SK-N-DZ (cell line): ENCODE measurements at regions not wholly inside any gene's neighbourhood (a gene's known extent, or its start where the extent isn't known, plus 50 kb on each side); places are given as distances from the start of the nearest gene placed in this dataset.
"Not testable (repeated sequence)": the region's sequence is repeated elsewhere in the genome, so short reads cannot be mapped to it uniquely, and the experiment has no call there.

Experiments
- DNase-seq: peaks from one replicate; pipeline ENCODE4 v3.0.0-alpha.2; 2015; ENCODE audit warnings: low spot score

DNA sequence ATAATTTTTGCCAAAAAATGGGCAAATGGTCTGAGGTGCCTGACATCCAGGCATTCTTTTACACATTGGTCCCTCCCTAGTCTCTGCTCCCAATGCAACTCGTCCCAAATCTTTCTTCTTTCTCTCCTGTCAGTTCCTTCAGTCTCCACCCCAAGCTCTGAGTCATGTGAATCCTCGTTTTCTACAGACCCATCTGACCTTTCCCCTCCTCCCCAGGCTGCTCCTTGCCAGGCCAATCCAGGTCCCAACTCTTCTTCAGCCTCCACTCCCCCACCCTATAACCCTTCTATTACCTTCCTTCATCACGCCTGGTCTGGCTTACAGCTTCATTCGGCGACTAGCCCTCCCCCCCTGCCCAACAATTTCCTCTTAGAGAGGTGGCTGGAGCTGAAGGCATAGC is 55.3 kb downstream of the BBS10 start:
- DNase-seq, result not testable (repeated sequence)

DNA sequence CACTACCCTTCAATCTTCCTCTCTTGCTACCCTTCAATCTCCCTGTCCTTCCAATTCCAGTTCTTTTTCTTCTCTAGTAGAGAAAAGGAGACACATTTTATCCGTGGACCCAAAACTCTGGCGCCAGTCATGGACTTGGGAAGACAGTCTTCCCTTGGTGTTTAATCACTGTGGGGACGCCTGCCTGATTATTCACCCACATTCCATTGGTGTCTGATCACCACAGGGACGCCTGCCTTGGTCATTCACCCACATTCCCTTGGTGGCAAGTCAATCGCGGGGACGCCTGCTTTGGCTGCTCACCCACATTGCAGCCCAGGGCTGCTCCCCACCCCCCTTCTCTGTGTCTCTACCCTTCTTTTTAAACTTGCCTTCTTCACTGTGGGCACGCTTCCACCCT is 55.9 kb downstream of the BBS10 start:
- not testable (repeated sequence) for DNase-seq

DNA sequence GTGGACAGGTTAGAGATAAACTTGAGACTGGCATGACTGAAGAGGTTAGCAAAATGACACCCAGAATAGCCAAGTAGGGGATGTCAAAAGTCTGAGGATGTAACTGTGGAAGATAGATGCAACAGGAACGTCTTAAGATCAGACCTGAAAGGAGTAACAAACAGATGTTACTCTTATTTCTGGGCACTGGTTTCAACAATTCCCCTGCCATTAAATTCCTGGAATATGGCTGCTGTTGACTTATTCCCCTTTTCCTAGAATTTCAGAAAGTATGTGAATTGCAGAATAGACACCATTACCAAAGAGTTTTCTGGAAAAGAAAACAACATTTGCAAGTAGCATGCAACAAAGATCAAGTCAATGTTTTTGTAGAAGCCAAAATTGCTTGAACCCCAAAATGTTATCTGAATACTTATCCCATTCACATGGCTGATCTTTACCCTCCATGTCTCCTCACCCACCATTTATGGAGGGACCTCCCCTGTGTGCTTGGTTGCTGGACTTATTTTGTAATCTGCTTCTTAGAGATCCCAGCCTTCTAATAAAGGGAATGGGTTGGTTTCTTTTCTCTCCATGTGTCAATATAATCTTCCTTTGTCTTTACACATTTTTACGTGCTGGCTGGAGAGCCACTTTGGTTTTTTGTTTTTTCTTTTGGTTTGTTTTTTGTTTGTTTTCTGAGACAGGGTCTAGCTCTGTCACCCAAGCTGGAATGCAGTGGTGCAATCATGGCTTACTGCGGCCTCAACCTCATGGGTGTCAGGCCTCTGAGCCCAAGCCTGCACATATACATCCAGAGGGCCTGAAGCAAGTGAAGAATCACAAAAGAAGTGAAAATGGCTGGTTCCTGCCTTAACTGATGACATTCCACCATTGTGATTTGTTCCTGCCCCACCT is 57.0 kb downstream of the BBS10 start:
- no peak for DNase-seq

DNA sequence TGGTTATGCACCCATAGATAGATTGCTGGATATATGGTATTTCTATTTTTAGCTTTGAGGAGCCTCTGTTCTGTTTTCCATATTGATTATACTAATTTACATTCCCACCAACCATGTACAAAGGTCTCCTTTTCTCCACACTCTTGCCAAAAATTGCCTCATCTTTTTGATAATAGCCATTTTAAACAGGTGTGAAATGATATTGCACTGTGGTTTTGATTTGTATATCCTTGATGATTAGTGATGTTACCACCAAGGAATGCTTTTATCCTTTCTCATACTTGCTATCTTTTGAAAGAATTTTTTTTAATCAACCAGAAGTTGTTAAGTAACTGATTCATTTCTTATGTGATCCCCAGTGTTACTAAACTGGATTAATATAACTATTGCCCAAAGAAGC is 60.0 kb downstream of the BBS10 start:
- DNase-seq, result no peak

DNA sequence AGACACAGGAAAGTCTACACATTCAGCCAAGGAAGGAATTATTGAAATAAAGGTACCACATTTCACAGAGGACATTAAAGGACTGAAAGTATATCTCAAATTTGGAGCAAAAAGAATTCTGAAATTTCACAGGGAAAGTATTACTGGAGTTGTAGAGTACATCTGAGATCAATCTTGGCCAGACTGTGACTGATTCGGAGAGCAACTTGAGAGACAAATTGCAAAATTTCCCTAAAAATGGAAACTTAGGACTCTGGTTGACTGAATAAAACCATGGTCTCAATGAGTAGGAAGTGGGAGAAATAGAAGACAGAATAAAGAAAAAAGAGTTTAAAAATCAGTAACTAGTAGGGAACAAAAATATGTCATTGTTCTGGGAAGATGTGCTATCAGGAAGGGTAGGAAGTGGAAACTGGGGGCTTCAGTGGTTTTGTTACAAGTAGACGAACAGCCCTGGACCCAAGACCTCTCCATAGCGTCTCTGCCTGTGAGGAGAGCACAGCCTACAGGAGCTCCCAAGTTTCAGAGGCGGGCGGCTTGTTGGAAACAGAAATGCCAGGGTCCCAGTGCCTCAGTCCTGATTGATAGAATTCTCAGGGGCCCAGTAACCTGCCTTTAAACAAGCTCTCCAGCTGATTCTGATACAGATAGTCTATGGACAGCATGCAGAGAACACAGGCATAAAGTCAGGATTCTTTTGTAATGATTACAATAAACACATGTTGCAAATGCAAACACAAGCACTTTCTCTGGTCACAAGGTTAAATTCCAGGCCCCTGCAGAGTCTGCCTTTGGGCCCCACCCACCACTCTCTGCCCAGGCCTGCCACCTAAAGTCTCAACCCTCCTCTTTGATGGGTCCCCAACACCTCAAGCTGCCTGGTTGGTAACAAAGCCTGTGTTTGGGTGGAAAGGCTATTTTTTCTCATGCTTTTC is 63.1 kb downstream of the BBS10 start:
- DNase-seq, result no peak

DNA sequence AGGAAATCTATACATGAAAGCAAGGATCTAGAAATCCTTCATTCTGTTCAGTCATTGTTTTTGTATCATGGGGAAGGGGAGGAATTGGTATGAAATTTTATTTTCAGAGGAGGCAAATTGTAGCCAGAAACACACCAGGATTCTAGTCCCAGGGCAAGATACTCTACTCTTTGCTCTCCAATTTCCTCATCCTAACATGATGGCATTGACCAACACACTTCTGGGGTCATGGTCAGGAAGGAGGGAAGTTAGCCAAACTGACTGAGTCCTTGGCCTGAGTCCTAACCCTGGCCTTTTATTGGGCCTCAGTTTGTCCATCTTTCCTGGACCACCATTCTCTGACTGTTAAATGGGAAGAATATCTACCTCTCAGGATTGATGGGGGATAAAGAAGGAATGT is 65.5 kb downstream of the BBS10 start:
- DNase-seq, result no peak

DNA sequence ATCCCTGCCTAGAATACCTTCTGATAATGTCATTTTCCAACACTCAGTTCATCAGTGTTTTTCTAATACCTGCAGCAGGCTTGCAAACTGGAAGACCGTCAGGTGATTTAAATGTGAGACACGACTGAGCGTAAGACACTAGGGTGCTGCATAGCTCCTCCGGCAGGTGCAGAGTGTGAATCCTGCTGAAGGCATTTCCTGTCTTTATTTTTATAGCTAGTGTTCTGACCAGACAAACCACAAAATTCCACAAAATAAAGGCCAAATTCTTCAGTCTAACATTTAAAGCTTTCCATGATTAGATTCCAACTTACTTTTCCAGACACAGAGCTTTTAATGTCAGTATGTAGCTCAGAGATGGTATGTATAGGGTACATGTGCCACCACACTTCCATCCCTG is 70.7 kb downstream of the BBS10 start:
- DNase-seq, result no peak

DNA sequence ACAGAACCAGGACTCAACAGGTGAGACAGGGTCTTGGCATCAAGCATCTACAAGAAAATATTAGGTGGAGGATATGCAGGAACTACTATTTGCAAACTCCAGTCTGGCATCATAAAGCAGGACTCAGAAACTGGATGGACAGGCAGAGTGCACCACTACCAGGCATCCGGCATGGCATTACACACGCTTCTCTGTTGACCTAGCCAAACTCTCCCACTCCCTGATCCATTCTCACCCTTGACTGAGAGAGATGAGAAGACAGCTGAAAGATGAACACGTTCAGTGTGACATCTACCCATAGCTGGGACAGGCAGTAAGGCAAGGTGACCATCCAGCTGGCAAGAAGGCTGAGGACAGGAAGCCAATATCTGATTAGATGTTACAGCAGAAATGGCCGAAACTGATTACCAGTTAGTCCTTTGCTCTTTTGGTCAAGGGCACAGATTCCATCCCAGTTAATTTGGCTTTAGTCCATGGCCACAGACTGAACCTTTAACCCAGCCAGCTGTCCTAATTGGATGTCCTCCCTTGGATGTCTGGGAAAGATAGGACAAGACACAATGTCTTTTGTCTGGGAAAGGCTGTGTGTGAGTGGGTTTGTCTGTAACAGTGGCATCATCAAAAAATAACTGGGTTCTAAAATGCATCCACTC is 71.6 kb downstream of the BBS10 start:
- no peak for DNase-seq

DNA sequence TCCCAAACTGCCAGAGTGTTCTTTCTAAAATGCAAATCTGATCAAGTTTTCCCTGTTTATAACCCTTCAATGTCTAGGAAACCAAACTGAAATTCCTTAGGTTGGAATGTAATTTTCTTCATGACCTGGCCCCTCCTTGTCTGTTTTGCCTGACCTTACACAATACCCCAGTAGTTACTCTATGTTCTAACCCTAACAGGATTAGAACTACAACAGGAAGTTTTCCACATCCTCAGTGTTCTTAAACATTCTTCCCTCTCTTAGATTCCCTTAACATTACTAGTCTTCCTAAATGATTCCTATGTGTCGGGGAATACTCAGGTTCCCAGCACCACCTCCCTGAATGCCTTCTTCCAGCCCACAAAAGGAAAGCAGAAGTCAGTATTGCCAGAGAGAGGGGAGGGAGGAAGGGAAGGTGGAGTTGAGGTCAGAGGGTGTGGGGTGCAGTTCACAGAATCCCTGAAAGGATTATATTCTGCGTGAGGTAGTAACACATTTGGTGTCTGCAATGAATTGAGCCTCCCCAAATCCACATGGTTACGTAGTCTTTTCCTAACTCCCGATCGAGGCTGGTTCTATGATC is 72.6 kb downstream of the BBS10 start:
- DNase-seq, result no peak

DNA sequence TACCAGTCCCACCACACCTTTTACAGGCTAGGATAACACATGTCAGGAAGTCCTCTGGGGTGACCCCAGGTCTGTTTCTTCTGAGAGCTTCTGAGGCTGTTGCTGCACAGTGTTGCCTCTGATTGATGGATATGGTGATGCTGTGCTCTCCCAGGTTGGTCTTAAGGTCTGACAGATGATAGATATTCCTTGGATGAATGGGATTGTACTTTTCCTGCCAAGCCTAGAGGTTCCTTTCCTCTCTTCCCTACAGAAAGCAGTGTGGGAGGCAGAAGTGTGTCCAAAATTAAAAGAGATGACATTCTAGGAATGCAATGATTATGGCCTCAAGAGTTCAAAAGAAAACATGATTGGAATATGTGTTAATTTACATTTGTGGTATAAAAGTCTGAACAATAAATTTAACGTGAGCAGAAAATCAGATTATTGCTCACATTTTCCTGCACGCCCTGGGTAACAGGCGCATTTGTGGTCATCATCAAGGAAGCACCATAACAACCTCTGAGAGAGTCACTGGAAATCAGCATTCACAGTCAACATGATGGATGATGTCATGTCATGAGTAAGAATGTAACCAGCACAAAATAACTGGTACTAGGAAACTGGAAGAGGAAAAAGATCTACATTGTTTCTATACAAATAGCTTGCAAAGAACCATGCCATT is 73.7 kb downstream of the BBS10 start:
- DNase-seq, result no peak

DNA sequence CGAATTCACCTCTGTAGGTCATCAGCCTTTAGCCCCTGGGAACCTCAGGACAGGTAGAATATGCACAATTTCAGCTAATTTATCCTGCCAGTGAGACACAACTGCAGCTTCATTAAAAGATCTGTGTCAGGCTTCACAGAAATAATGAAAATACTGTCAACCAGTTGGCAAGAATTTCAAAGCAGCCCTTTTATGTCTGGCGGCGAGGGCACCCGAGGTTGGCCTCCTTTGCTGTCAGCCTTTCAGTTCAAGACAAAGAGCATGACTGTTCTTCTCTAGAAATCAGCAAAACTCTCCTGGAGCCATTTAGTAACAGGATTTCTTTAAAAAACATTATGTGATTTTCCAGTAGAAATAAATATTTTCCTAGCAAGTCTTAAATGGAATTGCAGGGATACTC is 75.9 kb downstream of the BBS10 start:
- DNase-seq, result no peak

DNA sequence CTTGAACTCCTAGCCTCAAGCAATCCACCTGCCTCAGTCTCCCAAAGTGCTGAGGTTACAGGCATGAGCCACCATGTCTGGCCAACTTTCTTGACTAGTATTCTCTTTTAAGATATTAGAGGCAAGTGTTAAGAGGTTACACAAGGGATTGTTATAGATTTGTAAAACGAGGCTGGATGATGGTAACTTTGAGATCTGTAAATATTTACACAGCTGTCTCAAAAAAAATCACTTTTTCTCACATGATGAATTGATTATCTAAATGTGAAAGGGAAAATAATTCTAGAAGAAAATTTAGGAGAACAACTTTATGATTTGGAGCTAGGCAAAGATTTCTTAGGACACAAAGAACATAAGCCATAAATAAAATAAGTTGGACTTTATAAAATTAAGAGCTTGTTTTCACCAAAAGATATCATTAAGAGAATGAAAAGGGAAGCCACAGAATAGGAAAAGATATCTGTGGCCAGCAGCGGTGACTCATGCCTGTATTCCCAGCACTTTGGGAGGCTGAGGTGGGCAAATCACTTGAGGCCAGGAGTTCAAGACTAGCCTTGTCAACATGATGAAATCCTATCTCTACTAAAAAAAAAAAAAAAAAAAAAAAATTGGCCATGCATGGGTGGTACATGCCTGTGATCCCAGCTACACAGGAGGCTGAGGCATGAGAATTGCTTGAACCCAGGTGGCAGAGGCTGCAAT is 77.4 kb downstream of the BBS10 start:
- DNase-seq, result no peak

DNA sequence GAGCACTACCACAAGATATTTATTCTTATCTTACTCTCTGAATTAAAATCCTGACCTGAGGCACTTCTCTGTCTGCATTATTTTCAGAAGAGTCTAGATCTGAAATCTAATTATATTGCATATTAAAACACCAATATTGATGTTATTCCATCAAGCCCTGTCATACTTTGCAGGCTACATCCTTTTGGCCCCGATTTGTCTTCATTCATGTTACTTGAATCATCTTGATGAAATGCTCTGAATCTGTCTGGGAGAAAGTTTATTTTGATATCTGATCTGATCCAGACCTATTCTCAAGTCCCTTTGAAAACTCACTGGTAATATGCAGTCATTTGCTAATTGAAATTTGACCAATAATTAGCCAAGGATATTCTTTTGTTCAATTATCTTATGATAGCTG is 79.9 kb downstream of the BBS10 start:
- DNase-seq, result no peak

DNA sequence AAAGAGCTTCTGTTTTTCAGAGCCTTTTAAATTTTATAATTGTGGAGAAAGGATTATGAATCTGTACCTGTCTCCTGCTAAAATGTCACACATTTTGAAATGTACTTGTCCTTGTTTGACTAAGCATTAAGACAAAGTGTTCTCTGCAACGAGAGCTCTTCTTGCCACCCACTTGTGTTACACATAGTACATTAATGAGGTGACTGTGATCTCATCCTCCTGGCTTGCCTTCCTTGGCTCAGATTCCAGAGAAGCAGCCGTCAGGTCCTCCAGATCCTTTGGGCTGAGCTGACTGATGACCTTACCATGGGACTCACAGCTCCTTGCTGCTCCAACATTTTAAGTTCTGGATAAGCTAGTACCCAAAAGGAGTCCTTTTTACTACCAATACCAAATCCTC is 81.4 kb downstream of the BBS10 start:
- no peak for DNase-seq

DNA sequence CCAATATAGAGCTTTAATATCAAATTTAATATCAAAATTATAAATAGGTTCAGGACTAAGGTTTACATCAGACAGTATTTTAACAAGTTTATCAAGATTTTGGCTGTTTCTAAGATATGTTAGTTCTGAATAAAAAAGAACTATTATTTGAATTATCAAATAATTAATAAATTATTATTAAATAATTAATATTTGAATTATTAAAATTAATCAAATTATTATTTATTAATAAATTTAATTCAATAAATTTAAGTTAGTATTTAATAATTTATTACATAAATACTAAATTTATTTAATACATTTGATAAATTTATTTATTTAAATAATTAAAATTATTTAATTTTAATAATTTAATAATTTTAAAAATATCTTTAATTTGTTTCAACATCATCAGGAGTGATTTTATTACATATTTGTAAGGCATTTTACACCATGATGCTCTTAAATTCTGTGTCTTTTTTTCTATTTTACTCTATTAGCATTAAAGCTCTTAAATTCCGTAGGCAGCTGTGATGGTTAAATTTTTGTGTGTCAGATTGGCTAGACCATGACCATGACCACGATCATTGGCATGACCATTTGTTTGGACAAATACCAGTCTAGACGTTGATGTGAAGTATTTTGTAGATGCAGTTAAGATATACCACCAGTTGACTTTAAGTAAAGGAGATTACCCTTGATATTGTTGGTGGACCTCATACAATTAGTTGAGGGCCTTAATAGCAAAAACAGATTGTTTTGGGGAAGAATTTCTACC is 82.6 kb downstream of the BBS10 start:
- DNase-seq, result no peak

DNA sequence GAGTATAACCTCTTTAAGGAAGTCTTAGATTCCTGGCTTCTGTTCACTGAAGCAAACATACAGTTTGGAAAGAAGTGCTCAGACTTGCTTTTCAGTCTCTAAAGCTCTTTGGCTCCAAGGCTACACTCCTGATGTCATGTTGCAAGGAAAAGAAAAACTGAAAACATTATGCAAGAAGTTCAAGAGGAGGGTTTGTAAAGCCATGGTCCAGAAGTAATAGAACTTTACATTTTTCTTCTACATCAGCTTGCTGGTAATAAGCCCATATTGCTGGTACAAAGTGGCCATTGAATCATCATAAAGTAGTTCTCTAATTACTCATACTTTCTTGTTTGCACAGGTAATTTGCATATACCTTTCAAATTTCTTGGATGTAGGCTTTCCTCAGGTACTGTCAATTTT is 83.6 kb downstream of the BBS10 start:
- no peak for DNase-seq

DNA sequence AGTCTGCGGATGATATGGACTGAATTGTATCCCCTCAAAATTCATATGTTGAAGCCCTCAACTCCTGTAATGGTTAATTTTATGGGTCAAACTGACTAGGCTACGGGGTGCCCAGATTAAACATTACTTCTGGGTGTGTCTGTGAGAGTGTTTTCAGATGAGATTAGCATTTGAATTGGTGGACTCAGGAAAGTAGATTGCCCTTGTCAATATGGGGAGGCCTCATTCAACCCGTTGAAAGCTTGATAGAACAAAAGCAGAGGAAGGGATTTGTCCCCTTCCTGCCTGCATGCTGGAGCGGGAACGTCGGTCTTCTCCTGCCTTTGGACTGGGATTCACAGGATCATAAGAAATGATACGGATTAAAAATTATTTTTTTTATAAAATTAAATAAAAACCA is 84.5 kb downstream of the BBS10 start:
- DNase-seq, result no peak

DNA sequence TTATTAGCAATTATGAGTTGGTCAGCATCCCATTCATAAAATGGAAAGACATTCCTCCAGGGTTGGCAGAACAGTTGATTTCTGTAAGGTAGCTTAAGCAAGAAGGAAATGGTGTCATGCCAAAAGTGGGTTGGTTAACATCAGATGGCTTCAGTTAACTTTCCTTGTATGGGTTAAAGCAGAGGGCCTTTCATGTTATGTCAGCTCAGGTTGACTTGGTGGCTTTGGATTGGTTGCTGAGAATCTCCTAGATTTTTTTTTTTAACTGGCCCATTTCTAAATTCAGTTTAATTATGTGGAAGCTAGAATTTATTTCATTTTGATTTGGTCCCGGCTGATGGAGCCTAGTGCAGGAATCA is 87.8 kb downstream of the BBS10 start:
- no peak for DNase-seq

DNA sequence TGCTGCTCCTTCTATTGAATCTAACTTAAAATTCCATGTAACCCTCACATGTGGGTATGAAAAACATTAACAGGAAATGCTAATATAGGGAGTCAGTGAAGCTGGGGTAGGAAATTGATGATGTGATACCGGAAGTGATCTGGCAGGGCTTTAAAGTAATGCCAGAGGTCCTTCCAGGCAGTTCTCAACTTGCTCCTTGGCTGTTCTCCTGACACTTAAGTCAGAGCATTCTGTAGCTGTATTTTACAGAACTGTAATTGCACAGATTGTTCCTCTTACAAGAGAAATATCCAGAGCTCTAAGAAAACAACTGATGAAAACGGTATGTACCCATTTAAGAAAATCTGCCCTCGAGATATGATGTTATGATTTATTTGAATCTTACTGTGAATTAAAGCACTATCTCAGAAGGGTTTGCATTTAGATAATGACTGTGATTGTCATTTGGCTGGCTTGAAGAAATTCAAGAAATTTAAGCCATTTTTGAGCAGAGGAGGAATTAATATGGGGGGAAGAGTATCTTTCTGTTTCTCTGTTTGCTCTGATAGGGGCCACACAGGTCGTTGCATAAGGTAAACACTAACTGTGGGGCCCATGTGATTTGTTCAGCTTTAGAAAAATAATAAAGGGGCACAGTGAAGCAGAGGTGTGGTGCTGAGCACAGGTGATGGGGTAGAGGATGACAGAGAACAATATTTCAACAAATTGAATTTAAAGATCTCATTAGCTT is 88.4 kb downstream of the BBS10 start:
- DNase-seq, result no peak
